T-cell (primary cell): ENCODE measurements at regions not wholly inside any gene's neighbourhood (a gene's known extent, or its start where the extent isn't known, plus 50 kb on each side); places are given as distances from the start of the nearest gene placed in this dataset.

Source experiments
- ATAC-seq, 4 experiments: fragments of 200-7000 bp in 3 of 4; fragments of 150-1000 bp in 1 of 4; cut with Tn5 transposase; replicated peaks in 1 of 4; 1 replicate in 3 of 4; 2 replicates in 1 of 4; pipeline ENCODE4 v1.10.0; 2021; ENCODE audit warnings: moderate library complexity in 3 of 4, mild to moderate bottlenecking in 2 of 4, moderate number of reproducible peaks in 1 of 4
- CTCF ChIA-PET, 2 donors: fragments of 300-600 bp; sonication (Branson Sonifier 250); formaldehyde crosslinking; loops; one replicate each; lab custom pipeline; 2022; ENCODE audit warnings: antibody characterized with exemption in 2 of 2; lab: Charles Lee
- POLR2A ChIA-PET, 2 donors: fragments of 300-600 bp; sonication (Branson Sonifier 250); formaldehyde crosslinking; loops; one replicate each; lab custom pipeline; 2022; ENCODE audit warnings: antibody characterized with exemption in 2 of 2; lab: Charles Lee
- DNase-seq, 35 experiments: peaks; one replicate each; pipeline versions ENCODE4 v3.0.0 to v3.0.0-alpha.2; 2013 to 2023
- H3K27ac ChIP-seq: one replicate; pipeline ENCODE4 v1.5.1; 2013; ENCODE audit warnings: low read length
- H3K27me3 ChIP-seq, 2 experiments: replicated peaks in 1 of 2; 1 replicate in 1 of 2; 2 replicates in 1 of 2; pipeline versions ENCODE4 v1.6.1 to v1.7.0; 2013; ENCODE audit warnings: low read length in 1 of 2, mixed read lengths in 1 of 2; ENCODE audit not compliant: control insufficient read depth in 2 of 2, insufficient read depth in 2 of 2; ENCODE audit errors: extremely low read depth in 1 of 2
- H3K36me3 ChIP-seq, 2 donors: 1 replicate in 1 of 2; 2 replicates in 1 of 2; pipeline versions ENCODE4 v1.6.1 to v1.7.0; 2013; ENCODE audit warnings: low read length in 1 of 2; ENCODE audit not compliant: control insufficient read depth in 2 of 2, insufficient read depth in 1 of 2; ENCODE audit errors: extremely low read depth in 1 of 2
- H3K4me1 ChIP-seq, 2 experiments: 1 replicate in 1 of 2; 2 replicates in 1 of 2; pipeline versions ENCODE4 v1.6.1 to v1.7.0; 2013; ENCODE audit warnings: low read length in 2 of 2, mixed read lengths in 1 of 2; ENCODE audit not compliant: insufficient read depth in 2 of 2, control insufficient read depth in 1 of 2; ENCODE audit errors: extremely low read depth in 1 of 2
- H3K4me3 ChIP-seq, 2 donors: 1 replicate in 1 of 2; 2 replicates in 1 of 2; pipeline versions ENCODE4 v1.5.1 to v1.7.0; 2013; ENCODE audit warnings: mild to moderate bottlenecking in 2 of 2, low read length in 1 of 2, moderate library complexity in 1 of 2; ENCODE audit not compliant: control insufficient read depth in 1 of 2; ENCODE audit errors: extremely low read depth in 1 of 2
- H3K9me3 ChIP-seq: 2 replicates; pipeline ENCODE4 v1.7.0; 2013
- H3K27ac Mint-ChIP-seq, 2 donors: one replicate each; pipeline ENCODE4 v1.8.0; 2020 to 2021; ENCODE audit warnings: mild to moderate bottlenecking in 2 of 2, mixed read lengths in 2 of 2
- H3K27me3 Mint-ChIP-seq, 2 donors: one replicate each; pipeline ENCODE4 v1.8.0; 2021 to 2022; ENCODE audit warnings: mixed read lengths in 2 of 2
- H3K36me3 Mint-ChIP-seq: one replicate; pipeline ENCODE4 v1.8.0; 2021; ENCODE audit warnings: mixed read lengths
- H3K4me1 Mint-ChIP-seq, 3 donors: one replicate each; pipeline ENCODE4 v1.8.0; 2020 to 2022; ENCODE audit warnings: mixed read lengths in 3 of 3, mild to moderate bottlenecking in 1 of 3
- H3K4me3 Mint-ChIP-seq, 3 donors: one replicate each; pipeline ENCODE4 v1.8.0; 2020 to 2022; ENCODE audit warnings: mild to moderate bottlenecking in 3 of 3, mixed read lengths in 3 of 3, moderate library complexity in 3 of 3
- H3K9me3 Mint-ChIP-seq, 3 donors: one replicate each; pipeline ENCODE4 v1.8.0; 2020 to 2022; ENCODE audit warnings: mixed read lengths in 3 of 3
- WGBS: methylation state at CpG from one replicate; pipeline ENCODE4 v1.1.5; 2013; ENCODE audit warnings: missing lambda C conversion rate; ENCODE audit not compliant: insufficient coverage; 5-methylcytosine and 5-hydroxymethylcytosine counted together

GRCh38 chr4:53923921-53924320 lies 140.5 kb downstream of the CHIC2 start:
- ATAC-seq, result no peak
- no peak overlapping the region for H3K27ac ChIP-seq
- H3K9me3 Mint-ChIP-seq, result no peaks in the 10 kb centered on the region
- H3K27me3 ChIP-seq, result peaks cover 0 to 4% of the 10 kb centered on the region in 2 experiments
- CTCF ChIA-PET, result no interaction called here
- H3K4me3 ChIP-seq, result no peak overlapping the region
- no peaks in the 10 kb centered on the region for H3K36me3 ChIP-seq
- no peaks in the 10 kb centered on the region for H3K9me3 ChIP-seq
- H3K4me1 ChIP-seq, result no peaks in the 10 kb centered on the region
- POLR2A ChIA-PET, result no interaction called here
- DNase-seq, result no peak
- no peak overlapping the region for H3K27ac Mint-ChIP-seq
- 100% methylated on average over 1 of the region's 5 CpGs for WGBS
- H3K27me3 Mint-ChIP-seq, result peaks cover 4 to 6% of the 10 kb centered on the region in 2 donors
- H3K4me1 Mint-ChIP-seq, result no peaks in the 10 kb centered on the region
- no peaks in the 10 kb centered on the region for H3K36me3 Mint-ChIP-seq
- no peak overlapping the region for H3K4me3 Mint-ChIP-seq

DNA sequence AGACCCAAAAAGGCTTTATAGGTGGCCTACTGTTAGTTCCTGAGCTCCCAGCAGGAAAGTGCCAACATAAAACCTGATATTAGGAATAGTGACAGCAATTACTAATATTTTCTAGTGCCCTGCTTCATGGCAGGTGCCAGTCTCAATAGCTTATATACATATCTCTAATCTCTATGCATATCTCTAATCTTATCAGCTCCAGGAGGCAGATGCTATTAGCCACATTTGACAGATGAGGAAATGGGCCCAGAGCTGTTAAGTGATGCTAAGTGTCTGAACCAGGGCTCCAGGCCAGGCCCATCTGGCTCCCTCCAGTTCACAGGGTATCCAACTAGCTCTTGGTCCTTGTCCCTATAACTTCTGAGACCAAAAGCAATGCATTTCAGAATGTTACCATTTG lies 142.5 kb downstream of the CHIC2 start:
- no peaks in the 10 kb centered on the region for H3K36me3 ChIP-seq
- H3K27me3 ChIP-seq, result peaks cover 0 to 4% of the 10 kb centered on the region in 2 experiments
- no peaks in the 10 kb centered on the region for H3K4me1 ChIP-seq
- Mint-ChIP-seq H3K4me3 (no peak overlapping the region), H3K27me3 (peaks cover 5 to 6% of the 10 kb centered on the region in 2 donors), H3K9me3 (no peaks in the 10 kb centered on the region), H3K36me3 (no peaks in the 10 kb centered on the region), H3K27ac (no peak overlapping the region), H3K4me1 (no peaks in the 10 kb centered on the region)
- no peak overlapping the region for H3K27ac ChIP-seq
- no peak overlapping the region for H3K4me3 ChIP-seq
- ATAC-seq (no peak), DNase-seq (no peak)
- H3K9me3 ChIP-seq, result no peaks in the 10 kb centered on the region
- ChIA-PET POLR2A (no interaction called here), CTCF (interaction anchor here in 1 of 2 donors (0.7 to 0.8 kb wide), 2 partner anchors 8 to 312 kb away, joined by 3 to 4 read pairs; no protein-coding TSS in a partner anchor)

DNA sequence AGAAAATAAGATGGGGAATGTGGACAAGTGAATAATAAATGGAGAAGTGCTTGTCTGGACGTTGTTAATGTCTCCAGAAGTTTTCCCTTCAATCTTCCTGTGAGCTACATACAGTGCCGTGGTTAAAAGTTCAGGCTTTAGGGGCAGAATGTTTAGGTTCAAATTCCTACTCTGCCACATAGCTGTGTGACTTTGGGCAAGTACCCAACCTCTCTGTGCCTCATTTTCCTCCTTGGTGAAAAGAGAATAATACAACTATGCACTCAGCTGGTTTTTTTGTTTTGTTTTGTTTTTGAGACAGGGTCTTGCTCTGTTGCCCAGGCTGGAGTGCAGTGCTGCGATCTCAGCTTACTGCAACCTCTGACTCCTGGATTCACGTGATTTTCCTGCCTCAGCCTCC lies 143.5 kb downstream of the CHIC2 start:
- POLR2A ChIA-PET, result no interaction called here
- Mint-ChIP-seq H3K36me3 (no peaks in the 10 kb centered on the region), H3K27ac (no peak overlapping the region), H3K4me3 (no peak overlapping the region), H3K9me3 (no peaks in the 10 kb centered on the region), H3K4me1 (no peaks in the 10 kb centered on the region), H3K27me3 (peaks cover 5 to 7% of the 10 kb centered on the region in 2 donors)
- no peak overlapping the region for H3K4me3 ChIP-seq
- ATAC-seq, result no peak
- H3K36me3 ChIP-seq, result no peaks in the 10 kb centered on the region
- no peaks in the 10 kb centered on the region for H3K4me1 ChIP-seq
- CTCF ChIA-PET, result interaction anchor here (1.6 to 1.9 kb wide), 2 partner anchors 10 kb away, joined by 4 to 7 read pairs; no protein-coding TSS in a partner anchor
- H3K9me3 ChIP-seq, result no peaks in the 10 kb centered on the region
- no peak overlapping the region for H3K27ac ChIP-seq
- no peak for DNase-seq
- H3K27me3 ChIP-seq, result peaks cover 0 to 4% of the 10 kb centered on the region in 2 experiments
- 83% methylated on average over 2 of the region's 4 CpGs for WGBS

- Mint-ChIP-seq H3K4me3 (no peak overlapping the region), H3K4me1 (no peaks in the 10 kb centered on the region), H3K27me3 (peaks cover 5 to 11% of the 10 kb centered on the region in 2 donors), H3K27ac (no peak overlapping the region), H3K36me3 (no peaks in the 10 kb centered on the region), H3K9me3 (no peaks in the 10 kb centered on the region)
- no peak for DNase-seq
- no peaks in the 10 kb centered on the region for H3K9me3 ChIP-seq
- no peaks in the 10 kb centered on the region for H3K36me3 ChIP-seq
- no peaks in the 10 kb centered on the region for H3K4me1 ChIP-seq
- H3K4me3 ChIP-seq, result no peak overlapping the region
- no peak overlapping the region for H3K27ac ChIP-seq
- CTCF ChIA-PET, result interaction anchor here (0.7 to 1.9 kb wide), 4 partner anchors 10 to 33 kb away, joined by 4 to 7 read pairs (median 5); no protein-coding TSS in a partner anchor
- no CpG with 5 or more reads among the region's 4 CpGs for WGBS
- POLR2A ChIA-PET, result no interaction called here
- ATAC-seq, result no peak
- peaks cover 0 to 4% of the 10 kb centered on the region in 2 experiments for H3K27me3 ChIP-seq
Measured at GRCh38 chr4:53920116-53920515, 144.3 kb downstream of the CHIC2 start.

- no peaks in the 10 kb centered on the region for H3K4me1 Mint-ChIP-seq
- CTCF ChIA-PET, result interaction anchor here (1.1 to 1.9 kb wide), 3 partner anchors 11 to 13 kb away, joined by 4 to 7 read pairs (median 4); no protein-coding TSS in a partner anchor
- H3K9me3 Mint-ChIP-seq, result no peaks in the 10 kb centered on the region
- H3K27me3 Mint-ChIP-seq, result peaks cover 5 to 11% of the 10 kb centered on the region in 2 donors
- H3K4me3 Mint-ChIP-seq, result no peak overlapping the region
- 75% methylated on average over 1 of the region's 2 CpGs for WGBS
- Histone ChIP-seq H3K4me1 (no peaks in the 10 kb centered on the region), H3K9me3 (no peaks in the 10 kb centered on the region), H3K36me3 (no peaks in the 10 kb centered on the region), H3K27me3 (peaks cover 0 to 4% of the 10 kb centered on the region in 2 experiments), H3K27ac (no peak overlapping the region), H3K4me3 (no peak overlapping the region)
- DNase-seq, result no peak
- no peaks in the 10 kb centered on the region for H3K36me3 Mint-ChIP-seq
- H3K27ac Mint-ChIP-seq, result no peak overlapping the region
- POLR2A ChIA-PET, result no interaction called here
- ATAC-seq, result no peak
Measured at GRCh38 chr4:53919535-53919934, 144.9 kb downstream of the CHIC2 start.

DNA sequence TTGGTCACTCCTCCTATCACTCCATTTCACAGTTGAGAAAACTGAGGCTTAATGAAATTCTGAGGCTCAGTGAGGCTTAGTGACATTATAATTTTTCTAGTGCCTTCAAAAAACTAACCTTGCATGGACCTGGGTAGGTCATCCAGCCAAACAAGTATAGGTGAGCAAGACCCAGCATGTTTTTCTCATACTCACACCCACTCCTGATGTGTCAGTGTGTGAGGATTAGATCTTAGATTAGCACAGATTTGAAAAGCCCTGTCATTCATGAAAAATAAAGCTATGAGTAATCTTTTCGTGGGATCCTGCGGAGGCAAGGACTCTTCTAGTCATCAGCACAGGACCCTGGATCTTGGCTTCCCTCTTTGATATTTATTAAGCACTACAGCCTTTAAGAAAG lies 146.7 kb downstream of the CHIC2 start:
- DNase-seq, result no peak
- no peak overlapping the region for H3K27ac ChIP-seq
- H3K4me3 Mint-ChIP-seq, result no peak overlapping the region
- H3K27me3 Mint-ChIP-seq, result peaks cover 5 to 12% of the 10 kb centered on the region in 2 donors
- H3K9me3 ChIP-seq, result no peaks in the 10 kb centered on the region
- no peak overlapping the region for H3K27ac Mint-ChIP-seq
- no CpG with 5 or more reads among the region's 2 CpGs for WGBS
- no peaks in the 10 kb centered on the region for H3K4me1 ChIP-seq
- no peak overlapping the region for H3K4me3 ChIP-seq
- peaks cover 0 to 4% of the 10 kb centered on the region in 2 experiments for H3K27me3 ChIP-seq
- no peak for ATAC-seq
- ChIA-PET CTCF (no interaction called here), POLR2A (no interaction called here)
- H3K9me3 Mint-ChIP-seq, result no peaks in the 10 kb centered on the region
- H3K36me3 Mint-ChIP-seq, result no peaks in the 10 kb centered on the region
- H3K36me3 ChIP-seq, result no peaks in the 10 kb centered on the region
- no peaks in the 10 kb centered on the region for H3K4me1 Mint-ChIP-seq
